Left cardiac atrium (tissue), 4 donors: ENCODE measurements at regions not wholly inside any gene's neighbourhood (a gene's known extent, or its start where the extent isn't known, plus 50 kb on each side); places are given as distances from the start of the nearest gene placed in this dataset.

Source experiments
- ATAC-seq, 2 donors: fragments of 200-7000 bp; cut with Tn5 transposase; one replicate each; pipeline ENCODE4 v1.9.1; 2020; ENCODE audit warnings: mild to moderate bottlenecking in 2 of 2, moderate library complexity in 2 of 2
- DNase-seq: peaks from one replicate; pipeline ENCODE4 v3.0.0-alpha.2; 2020
- intact Hi-C, 2 donors: fragments of 100-400 bp; cut with DNase I; formaldehyde crosslinking; loops; one replicate each; pipeline versions ENCODE4 v1.14.1 to v1.15.1; 2022 to 2023
- donor health status: DM: no; HTN: yes; CAD: no.
- donor health status: DM: no; HTN: yes; CAD: no; lungs with severe emphysema.
- donor health status: DM: yes; HTN: yes; CAD: no.
- donor health status: Dilated cardiomyopathy.

GRCh38 chr16:6008670-6009069 is 911.1 kb upstream of the EEF2KMT start:
- intact Hi-C loops = no loop called here
- ATAC-seq (no peak), DNase-seq (no peak)

GRCh38 chr16:5993356-5993755 is 895.8 kb upstream of the EEF2KMT start:
- intact Hi-C loops = no loop called here
- ATAC-seq = no peak
- DNase-seq = no peak

- no peak for ATAC-seq
- intact Hi-C loops = no loop called here
Measured at GRCh38 chr16:5982979-5983378, 885.4 kb upstream of the EEF2KMT start.

GRCh38 chr16:5979905-5980550 is 882.4 kb upstream of the EEF2KMT start:
- intact Hi-C loops = no loop called here
- no peak for ATAC-seq

More at GRCh38 chr16:5982979-5983378, 885.4 kb upstream of the EEF2KMT start:
- DNase-seq = no peak

GRCh38 chr16:5977329-5977728 is 879.7 kb upstream of the EEF2KMT start:
- intact Hi-C loops = no loop called here
- ATAC-seq (no peak), DNase-seq (no peak)

More at GRCh38 chr16:5979905-5980550, 882.4 kb upstream of the EEF2KMT start:
- no peak for DNase-seq

- DNase-seq = no peak
- intact Hi-C loops = no loop called here
Measured at GRCh38 chr16:5972747-5973146, 875.2 kb upstream of the EEF2KMT start.

GRCh38 chr16:5971924-5972323 is 874.3 kb upstream of the EEF2KMT start:
- DNase-seq (no peak), ATAC-seq (no peak)
- intact Hi-C loops = no loop called here

More at GRCh38 chr16:5972747-5973146, 875.2 kb upstream of the EEF2KMT start:
- no peak for ATAC-seq

- intact Hi-C loops = no loop called here
Measured at GRCh38 chr16:5971106-5971505, 873.5 kb upstream of the EEF2KMT start.

GRCh38 chr16:5966004-5966403 is 868.4 kb upstream of the EEF2KMT start:
- intact Hi-C loops = no loop called here
- ATAC-seq (no peak), DNase-seq (no peak)

More at GRCh38 chr16:5971106-5971505, 873.5 kb upstream of the EEF2KMT start:
- no peak for ATAC-seq
- DNase-seq = no peak

GRCh38 chr16:5965321-5965720 is 867.7 kb upstream of the EEF2KMT start:
- DNase-seq (no peak), ATAC-seq (no peak)
- intact Hi-C loops = no loop called here

- intact Hi-C loops = no loop called here
- DNase-seq = no peak
- ATAC-seq = no peak
Measured at GRCh38 chr16:5951486-5951885, 853.9 kb upstream of the EEF2KMT start.

GRCh38 chr16:5944971-5945370 is 847.4 kb upstream of the EEF2KMT start:
- DNase-seq (no peak), ATAC-seq (peak in 1 of 2 donors; percentile 43)
- intact Hi-C loops = no loop called here

GRCh38 chr16:5938607-5939006 is 841.0 kb upstream of the EEF2KMT start:
- ATAC-seq (no peak), DNase-seq (no peak)
- intact Hi-C loops = no loop called here

GRCh38 chr16:5932906-5933305 is 835.3 kb upstream of the EEF2KMT start:
- intact Hi-C loops = no loop called here
- DNase-seq (no peak), ATAC-seq (no peak)

GRCh38 chr16:5928476-5929065 is 831.0 kb upstream of the EEF2KMT start:
- DNase-seq (no peak), ATAC-seq (no peak)
- intact Hi-C loops = no loop called here

- intact Hi-C loops = no loop called here
Measured at GRCh38 chr16:5925850-5926249, 828.3 kb upstream of the EEF2KMT start.

GRCh38 chr16:5922686-5923085 is 825.1 kb upstream of the EEF2KMT start:
- intact Hi-C loops = no loop called here
- ATAC-seq = no peak
- no peak for DNase-seq

More at GRCh38 chr16:5925850-5926249, 828.3 kb upstream of the EEF2KMT start:
- DNase-seq (no peak), ATAC-seq (no peak)

- intact Hi-C loops = no loop called here
- no peak for DNase-seq
- ATAC-seq = no peak
Measured at GRCh38 chr16:5918567-5919130, 821.1 kb upstream of the EEF2KMT start.

- intact Hi-C loops = no loop called here
- DNase-seq (no peak), ATAC-seq (no peak)
Measured at GRCh38 chr16:5917436-5918195, 820.0 kb upstream of the EEF2KMT start.

GRCh38 chr16:5916711-5917191 is 819.2 kb upstream of the EEF2KMT start:
- ATAC-seq (no peak), DNase-seq (no peak)
- intact Hi-C loops = no loop called here
